Endothelial cell of umbilical vein (primary cell): ENCODE measurements at regions not wholly inside any gene's neighbourhood (a gene's known extent, or its start where the extent isn't known, plus 50 kb on each side); places are given as distances from the start of the nearest gene placed in this dataset.

ENCODE experiments used
- EZH2 ChIP-seq: IDR thresholded peaks from 2 replicates; pipeline ENCODE4 v1.6.1; 2012; ENCODE audit warnings: borderline replicate concordance, low read depth, mild to moderate bottlenecking, moderate library complexity, low read length, inconsistent platforms; ENCODE audit not compliant: severe bottlenecking
- FOS ChIP-seq: IDR thresholded peaks from 2 replicates; pipeline ENCODE4 v1.6.1; 2011; ENCODE audit warnings: mild to moderate bottlenecking, low read length, moderate library complexity, borderline replicate concordance; ENCODE audit not compliant: insufficient read depth
- JUN ChIP-seq: IDR thresholded peaks from 2 replicates; pipeline ENCODE4 v1.6.1; 2011; ENCODE audit warnings: borderline replicate concordance, low read depth; ENCODE audit not compliant: insufficient read length, insufficient read depth
- MYC ChIP-seq: IDR thresholded peaks from one replicate; pipeline ENCODE4 v1.6.1; 2011; ENCODE audit warnings: mild to moderate bottlenecking, low read depth, low read length
- POLR2A ChIP-seq: IDR thresholded peaks from 2 replicates; pipeline ENCODE4 v1.6.1; 2012; ENCODE audit warnings: low read depth, mild to moderate bottlenecking, control low read depth, low read length
- POLR2AphosphoS5 ChIP-seq: IDR thresholded peaks from 2 replicates; pipeline ENCODE4 v1.6.1; 2012; ENCODE audit warnings: low read depth, mild to moderate bottlenecking, control low read depth, low read length, moderate library complexity; ENCODE audit not compliant: insufficient read depth
- TF ChIP-seq, protein P1 (sequence below), 2 donors: IDR thresholded peaks; 1 replicate in 1 of 2; 2 replicates in 1 of 2; pipeline ENCODE4 v1.5.1; 2011; ENCODE audit warnings: low read length in 2 of 2, mild to moderate bottlenecking in 2 of 2, moderate library complexity in 2 of 2, control low read depth in 1 of 2, inconsistent platforms in 1 of 2, low read depth in 1 of 2; ENCODE audit not compliant: insufficient read depth in 1 of 2; ENCODE audit errors: extremely low read depth in 1 of 2
- TF ChIP-seq, protein P2 (sequence below): IDR thresholded peaks from 2 replicates; pipeline ENCODE4 v1.6.1; 2011; ENCODE audit not compliant: insufficient read depth, insufficient read length

DNA sequence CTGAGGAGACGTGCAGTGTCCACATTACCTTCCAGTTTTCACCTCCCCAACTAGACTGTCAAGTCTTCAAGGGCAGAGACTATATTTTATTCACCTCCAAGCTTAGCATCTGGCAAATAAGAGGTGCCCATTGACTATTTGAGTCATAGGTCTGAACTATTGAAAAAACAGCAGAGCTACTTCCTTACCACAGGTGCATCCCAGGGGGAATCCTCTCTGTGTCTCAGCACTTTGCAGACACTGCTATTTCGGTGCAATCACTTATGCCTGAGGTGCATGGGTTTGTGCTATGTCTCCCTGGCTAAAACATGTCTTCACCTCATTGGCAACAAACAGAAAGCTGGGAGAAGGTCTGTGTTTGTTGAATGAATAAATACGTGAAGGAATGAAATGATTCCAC, 67.8 kb downstream of the SOX11 start:
- no peak for TF ChIP-seq POLR2A
- TF ChIP-seq, protein P1, sequence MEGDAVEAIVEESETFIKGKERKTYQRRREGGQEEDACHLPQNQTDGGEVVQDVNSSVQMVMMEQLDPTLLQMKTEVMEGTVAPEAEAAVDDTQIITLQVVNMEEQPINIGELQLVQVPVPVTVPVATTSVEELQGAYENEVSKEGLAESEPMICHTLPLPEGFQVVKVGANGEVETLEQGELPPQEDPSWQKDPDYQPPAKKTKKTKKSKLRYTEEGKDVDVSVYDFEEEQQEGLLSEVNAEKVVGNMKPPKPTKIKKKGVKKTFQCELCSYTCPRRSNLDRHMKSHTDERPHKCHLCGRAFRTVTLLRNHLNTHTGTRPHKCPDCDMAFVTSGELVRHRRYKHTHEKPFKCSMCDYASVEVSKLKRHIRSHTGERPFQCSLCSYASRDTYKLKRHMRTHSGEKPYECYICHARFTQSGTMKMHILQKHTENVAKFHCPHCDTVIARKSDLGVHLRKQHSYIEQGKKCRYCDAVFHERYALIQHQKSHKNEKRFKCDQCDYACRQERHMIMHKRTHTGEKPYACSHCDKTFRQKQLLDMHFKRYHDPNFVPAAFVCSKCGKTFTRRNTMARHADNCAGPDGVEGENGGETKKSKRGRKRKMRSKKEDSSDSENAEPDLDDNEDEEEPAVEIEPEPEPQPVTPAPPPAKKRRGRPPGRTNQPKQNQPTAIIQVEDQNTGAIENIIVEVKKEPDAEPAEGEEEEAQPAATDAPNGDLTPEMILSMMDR (IDR thresholded peaks at IDR 0.05; ENCODE audit: extremely low read depth in 1 of 2, insufficient read depth in 1 of 2, low read depth in 1 of 2, low read length in 2 of 2): no peak
- no peak for TF ChIP-seq EZH2
- no peak for TF ChIP-seq POLR2AphosphoS5
- TF ChIP-seq, protein P2, sequence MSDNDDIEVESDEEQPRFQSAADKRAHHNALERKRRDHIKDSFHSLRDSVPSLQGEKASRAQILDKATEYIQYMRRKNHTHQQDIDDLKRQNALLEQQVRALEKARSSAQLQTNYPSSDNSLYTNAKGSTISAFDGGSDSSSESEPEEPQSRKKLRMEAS: no peak
- TF ChIP-seq FOS: no peak
- TF ChIP-seq JUN: no peak
- TF ChIP-seq MYC: no peak
